KOPT-K1 (cell line): ENCODE measurements at regions not wholly inside any gene's neighbourhood (a gene's known extent, or its start where the extent isn't known, plus 50 kb on each side); places are given as distances from the start of the nearest gene placed in this dataset.
"Not testable (repeated sequence)": the region's sequence is repeated elsewhere in the genome, so short reads cannot be mapped to it uniquely, and the experiment has no call there.

ENCODE experiments used
- H3K27ac ChIP-seq: fragments of 200-600 bp; sonication (generic); 2 replicates; pipeline ENCODE4 v1.5.1; 2016; ENCODE audit warnings: antibody characterized with exemption, mild to moderate bottlenecking, low read depth, low read length; ENCODE audit not compliant: poor library complexity, severe bottlenecking
- H3K36me3 ChIP-seq: fragments of 200-600 bp; sonication (generic); 2 replicates; pipeline ENCODE4 v1.5.1; 2017; ENCODE audit warnings: antibody characterized with exemption, mild to moderate bottlenecking, low read length, moderate library complexity; ENCODE audit not compliant: insufficient read depth
- H3K9me3 ChIP-seq: fragments of 200-600 bp; sonication (generic); 2 replicates; pipeline ENCODE4 v1.5.1; 2017; ENCODE audit warnings: antibody characterized with exemption, low read length, mild to moderate bottlenecking; ENCODE audit not compliant: insufficient read depth, poor library complexity, severe bottlenecking

DNA sequence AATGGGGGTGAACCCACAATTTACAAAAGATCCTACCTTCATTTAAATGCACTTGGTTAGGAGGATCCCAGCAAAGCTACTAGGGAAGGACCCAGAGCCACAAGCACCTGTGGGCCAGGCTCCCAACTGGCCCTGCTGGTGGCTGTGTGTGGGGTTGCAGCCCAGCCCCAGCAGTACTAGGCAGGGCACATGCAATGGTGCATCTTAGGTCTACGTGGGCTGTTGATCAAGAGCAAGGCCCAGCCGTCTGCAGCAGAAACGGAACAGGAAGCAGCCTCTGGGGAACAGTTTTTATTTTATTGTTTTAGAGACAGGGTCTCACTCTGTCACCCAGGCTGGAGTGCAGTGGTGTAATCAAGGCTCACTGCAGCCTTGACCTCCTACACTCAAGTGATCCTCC lies 134.1 kb upstream of the RAB4A start:
- Histone ChIP-seq H3K27ac (peak overlapping the region; percentile 94), H3K9me3 (peaks cover 27% of the 10 kb centered on the region), H3K36me3 (no peaks in the 10 kb centered on the region)

DNA sequence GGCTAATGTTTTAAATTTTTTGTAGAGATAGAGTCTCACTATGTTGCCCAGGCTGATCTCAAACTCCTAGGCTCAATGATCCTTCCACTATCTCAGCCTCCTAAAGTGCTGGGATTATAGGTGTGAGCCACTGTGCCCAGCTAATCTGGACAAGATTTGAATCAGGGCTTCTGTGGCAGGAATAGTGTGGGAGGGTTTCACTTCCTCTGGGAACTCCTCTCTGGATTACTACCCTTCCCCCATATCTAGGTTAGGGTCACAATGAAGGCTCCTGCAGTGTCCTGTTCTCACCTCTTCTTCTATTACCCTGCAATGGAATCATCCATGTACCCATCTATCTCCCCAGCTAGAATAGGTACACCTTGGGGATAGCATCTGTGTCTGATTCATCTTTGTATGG lies 133.6 kb upstream of the RAB4A start:
- Histone ChIP-seq H3K36me3 (no peaks in the 10 kb centered on the region), H3K27ac (peak overlapping the region; percentile 94), H3K9me3 (peaks cover 27% of the 10 kb centered on the region)

DNA sequence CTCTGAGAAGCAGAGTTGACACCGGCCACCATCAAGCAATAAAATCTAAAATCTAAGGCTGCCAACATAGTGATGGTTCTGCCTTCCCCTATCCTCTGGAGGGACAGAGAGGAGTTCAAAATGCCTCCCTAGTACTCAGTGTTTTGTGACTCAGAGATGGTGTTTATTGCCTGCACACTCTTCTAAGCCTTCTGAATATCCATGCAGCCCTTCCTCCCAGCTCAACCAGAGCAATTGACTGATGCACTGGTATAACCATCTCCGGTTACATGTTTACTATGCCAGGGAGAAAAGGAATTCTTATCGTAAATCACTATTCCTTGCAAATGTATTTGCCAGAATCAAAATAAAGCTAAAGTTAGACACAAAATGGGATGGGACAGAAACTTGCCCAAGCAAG lies 132.9 kb upstream of the RAB4A start:
- peak overlapping the region; percentile 94 for H3K27ac ChIP-seq

DNA sequence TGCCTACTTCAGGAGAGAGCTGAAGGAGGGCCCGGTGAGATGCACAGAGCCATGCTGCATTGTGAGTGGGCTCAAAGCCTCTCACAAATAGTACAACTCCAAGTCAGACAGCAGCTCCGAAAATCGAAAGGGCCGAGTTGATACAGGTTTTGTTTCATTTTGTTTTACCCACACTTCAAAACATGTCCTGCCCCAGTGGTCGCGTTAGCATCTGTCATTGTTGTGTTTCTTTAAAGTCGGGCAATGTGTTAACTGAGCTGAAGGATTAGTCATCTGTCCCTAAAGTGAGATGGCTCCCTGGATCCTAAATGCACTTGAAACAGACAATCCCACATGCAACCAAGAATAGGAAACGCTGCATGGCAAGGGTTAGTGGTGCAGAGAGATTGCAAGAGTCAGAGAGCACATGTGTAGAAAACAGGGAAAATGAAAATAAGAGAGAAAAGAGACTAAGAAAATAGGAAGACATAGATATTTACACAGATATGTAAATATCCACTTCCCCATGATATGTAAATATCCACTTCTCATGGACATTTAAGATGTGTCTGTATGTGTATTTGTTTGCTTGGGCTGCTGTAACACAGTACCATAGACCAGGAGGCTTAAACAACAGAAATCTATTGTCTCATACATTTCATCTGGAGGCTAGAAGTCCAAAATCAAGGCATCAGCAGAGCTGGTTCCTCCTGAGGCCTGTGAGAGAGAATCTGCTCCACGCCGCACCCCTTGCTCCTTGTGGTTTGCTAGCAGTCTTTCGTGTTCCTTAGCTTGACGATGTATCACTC lies 131.4 kb upstream of the RAB4A start:
- peak overlapping the region; percentile 94 for H3K27ac ChIP-seq
- no peaks in the 10 kb centered on the region for H3K36me3 ChIP-seq
- peaks cover 15% of the 10 kb centered on the region for H3K9me3 ChIP-seq

More for the DNA sequence above, 132.9 kb upstream of the RAB4A start:
- Histone ChIP-seq H3K9me3 (peaks cover 27% of the 10 kb centered on the region), H3K36me3 (no peaks in the 10 kb centered on the region)

DNA sequence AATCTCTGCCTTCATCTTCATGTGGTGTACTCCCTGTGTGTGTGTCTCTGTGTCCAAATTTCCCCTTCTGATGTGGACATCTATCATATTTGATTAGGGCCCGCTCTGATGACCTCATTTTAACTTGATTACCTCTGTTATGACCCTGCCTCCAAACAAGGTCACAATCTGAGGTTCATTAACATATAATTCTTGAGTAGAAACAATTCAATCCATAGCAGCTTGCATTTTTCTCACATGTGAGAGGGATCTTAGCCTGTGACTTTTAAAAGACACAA lies 130.9 kb upstream of the RAB4A start:
- no peaks in the 10 kb centered on the region for H3K36me3 ChIP-seq
- peak overlapping the region; percentile 94 for H3K27ac ChIP-seq
- H3K9me3 ChIP-seq, result peaks cover 10% of the 10 kb centered on the region

DNA sequence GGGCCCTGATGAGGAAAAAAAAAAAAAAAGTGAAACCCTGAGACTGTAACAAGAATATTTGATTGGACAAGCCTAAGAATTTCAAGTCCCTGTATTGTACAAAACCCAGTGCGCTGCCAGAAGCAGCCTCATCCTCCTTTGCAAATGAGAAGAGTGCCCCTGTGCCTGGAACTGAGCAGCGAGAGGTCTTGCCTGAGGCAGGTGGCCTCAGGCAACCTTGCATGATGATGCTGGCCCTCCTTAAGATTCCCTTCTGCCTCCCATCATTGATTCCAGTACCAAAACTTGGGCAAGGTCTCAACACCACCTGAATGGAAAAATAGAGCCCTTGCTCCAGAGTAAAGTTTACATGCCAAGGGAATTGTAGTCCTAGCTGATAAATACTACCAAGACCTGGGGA lies 129.6 kb upstream of the RAB4A start:
- Histone ChIP-seq H3K36me3 (no peaks in the 10 kb centered on the region), H3K27ac (peak overlapping the region; percentile 94), H3K9me3 (no peaks in the 10 kb centered on the region)

DNA sequence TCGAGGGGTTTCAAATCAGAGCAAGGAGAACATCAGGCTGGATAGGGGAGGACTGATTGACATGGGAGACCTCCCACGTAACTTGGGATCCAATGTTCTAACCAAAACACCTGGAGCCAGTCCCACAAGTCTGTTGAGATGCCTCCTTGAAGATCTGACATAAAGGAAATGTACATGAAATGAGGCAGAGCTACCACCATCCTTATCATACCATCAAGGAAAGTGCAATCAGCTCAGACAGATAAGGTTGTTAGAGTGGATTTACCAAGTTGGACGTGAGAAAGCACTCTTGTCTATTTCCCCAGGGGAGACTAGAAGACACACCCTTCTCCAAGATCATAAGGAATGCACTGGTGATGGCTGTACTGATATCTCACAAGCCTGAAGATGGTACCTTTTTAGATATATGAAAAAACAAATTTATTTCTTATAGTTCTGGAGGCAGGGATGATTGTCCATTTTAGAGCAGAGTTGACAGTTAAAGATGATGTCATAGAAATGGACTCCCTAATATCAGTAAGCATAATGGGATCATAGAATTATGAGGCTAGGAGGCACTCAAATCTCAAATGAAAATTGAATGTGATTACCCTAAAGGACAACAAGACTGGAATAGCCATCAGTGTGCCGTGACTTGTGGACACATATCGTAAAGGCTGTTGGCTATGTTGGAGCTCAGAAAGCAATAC lies 129.1 kb upstream of the RAB4A start:
- H3K36me3 ChIP-seq, result no peaks in the 10 kb centered on the region
- no peaks in the 10 kb centered on the region for H3K9me3 ChIP-seq
- H3K27ac ChIP-seq, result peak overlapping the region; percentile 94

DNA sequence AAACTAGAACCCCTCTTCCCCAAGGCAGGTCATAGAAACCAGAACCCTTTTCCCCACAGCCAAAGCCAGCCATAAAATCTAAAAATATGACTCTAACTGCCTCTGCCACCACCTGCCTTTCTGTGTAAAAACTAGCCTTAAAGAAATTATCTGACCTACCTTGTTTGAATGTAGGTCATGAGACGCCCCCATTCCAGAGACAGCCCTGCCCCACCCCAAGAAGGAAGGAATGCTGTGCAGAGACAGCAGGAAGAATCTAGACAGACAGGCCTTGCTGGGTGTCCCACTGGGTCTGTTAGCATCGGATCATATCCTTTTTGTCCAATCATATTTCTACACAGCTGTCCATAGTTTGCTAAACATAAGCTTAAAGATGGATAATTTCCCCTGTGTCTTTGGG lies 128.4 kb upstream of the RAB4A start:
- Histone ChIP-seq H3K36me3 (no peaks in the 10 kb centered on the region), H3K9me3 (no peaks in the 10 kb centered on the region), H3K27ac (peak overlapping the region; percentile 94)

DNA sequence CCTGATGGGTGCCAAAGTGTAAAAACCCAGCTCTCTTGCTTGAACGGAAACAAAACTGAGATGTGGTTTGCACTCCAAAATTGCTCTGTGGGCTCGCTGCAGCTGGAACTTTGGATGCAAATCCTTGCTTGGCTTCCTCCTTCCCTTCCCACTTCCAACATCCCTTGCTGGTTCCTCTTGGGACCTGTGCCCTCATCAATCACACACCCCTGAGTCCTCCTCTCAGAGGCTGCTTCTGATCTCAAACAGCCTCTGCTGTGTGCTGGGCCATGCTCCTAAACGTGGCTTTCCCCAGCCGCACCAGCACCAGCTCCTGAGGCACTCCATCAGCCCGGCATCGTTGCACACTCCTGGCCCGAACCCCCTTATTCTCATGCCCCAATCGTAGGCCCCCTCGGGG lies 124.3 kb upstream of the RAB4A start:
- peak overlapping the region; percentile 17 for H3K27ac ChIP-seq
- no peaks in the 10 kb centered on the region for H3K9me3 ChIP-seq
- H3K36me3 ChIP-seq, result no peaks in the 10 kb centered on the region

DNA sequence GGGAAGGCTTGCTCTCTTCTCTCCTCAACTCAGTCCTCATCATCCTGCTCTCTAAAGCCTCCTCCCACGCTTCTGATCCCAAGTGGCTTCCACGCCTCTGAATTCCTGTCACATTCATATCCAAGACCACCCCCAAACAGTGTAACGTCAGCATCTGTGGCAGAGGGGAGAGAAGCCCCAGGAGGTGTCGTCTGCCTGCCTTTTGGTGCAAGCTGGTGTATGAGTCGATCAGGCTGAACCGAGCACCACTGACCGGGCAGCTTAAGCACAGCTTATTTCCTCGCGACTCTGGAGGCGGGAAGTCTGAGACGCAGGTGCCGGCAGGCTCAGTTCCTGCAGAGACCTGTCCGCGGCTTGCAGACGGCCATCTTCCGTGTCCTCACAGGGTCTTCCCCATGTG lies 123.8 kb upstream of the RAB4A start:
- H3K27ac ChIP-seq, result peak overlapping the region; percentile 17
- no peaks in the 10 kb centered on the region for H3K9me3 ChIP-seq
- no peaks in the 10 kb centered on the region for H3K36me3 ChIP-seq

DNA sequence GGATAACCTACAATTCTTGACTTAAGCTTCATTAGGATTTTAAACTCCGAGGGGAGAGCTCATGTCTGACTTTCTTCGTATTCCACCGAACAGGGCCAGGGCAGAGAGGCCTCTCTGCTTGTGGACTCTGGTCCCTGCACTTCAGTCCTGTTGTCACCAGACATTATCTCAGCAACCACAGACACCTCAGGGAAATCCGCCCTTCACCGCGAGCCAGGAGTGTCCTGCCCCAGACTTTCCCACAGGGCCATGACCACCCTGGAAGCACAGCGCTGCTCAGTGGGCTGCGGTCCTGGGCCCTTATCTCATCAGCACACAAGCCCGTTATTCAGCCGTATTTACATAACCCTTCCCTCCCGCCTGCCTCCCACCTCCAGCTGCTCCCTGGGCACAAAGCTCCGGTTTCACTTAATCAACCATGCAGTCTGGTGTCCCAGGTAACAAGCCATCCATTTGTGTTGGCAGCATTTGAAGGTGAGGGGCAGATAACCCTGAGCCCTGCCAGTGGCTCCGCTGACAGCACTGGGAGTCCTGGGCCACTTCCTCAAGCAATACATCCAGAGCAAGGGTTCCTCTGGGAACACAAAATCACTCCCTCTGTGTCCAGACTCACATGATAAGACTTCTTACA lies 122.8 kb upstream of the RAB4A start:
- peak overlapping the region; percentile 52 for H3K27ac ChIP-seq
- peaks cover 4% of the 10 kb centered on the region for H3K9me3 ChIP-seq
- no peaks in the 10 kb centered on the region for H3K36me3 ChIP-seq

DNA sequence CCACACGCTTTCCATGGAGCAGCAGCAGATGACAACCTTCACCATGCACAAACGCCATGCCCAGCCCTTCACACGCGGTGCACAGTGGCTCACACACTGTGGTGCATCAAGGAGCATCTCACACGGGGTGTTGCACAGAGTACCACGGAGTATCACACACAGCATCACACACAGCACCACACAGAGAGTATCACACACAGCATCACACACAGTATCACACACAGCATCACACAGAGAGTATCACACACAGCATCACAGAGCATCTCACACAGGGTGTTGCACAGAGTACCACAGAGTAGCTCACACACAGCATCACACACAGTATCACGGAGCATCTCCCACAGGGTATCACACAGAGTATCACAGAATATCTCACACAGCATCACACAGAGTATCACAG lies 122.2 kb upstream of the RAB4A start:
- Histone ChIP-seq H3K9me3 (peaks cover 4% of the 10 kb centered on the region), H3K27ac (peak overlapping the region; percentile 52), H3K36me3 (no peaks in the 10 kb centered on the region)

DNA sequence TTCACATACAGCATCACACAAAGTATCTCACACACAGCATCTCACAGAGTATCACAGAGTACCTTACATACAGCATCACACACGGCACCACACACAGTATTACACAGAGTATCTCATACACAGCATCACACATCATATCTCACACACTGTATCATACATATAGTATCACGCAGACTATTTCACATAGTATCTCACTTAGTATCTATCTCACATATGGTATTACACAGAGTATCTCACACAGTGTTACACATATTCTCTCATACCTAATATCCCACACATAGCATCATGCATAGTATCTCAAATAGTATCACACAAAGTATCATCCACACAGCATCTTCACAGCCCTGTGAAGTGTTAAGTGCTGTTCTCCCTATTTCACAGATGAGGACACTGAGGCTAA lies 121.5 kb upstream of the RAB4A start:
- peak overlapping the region; percentile 52 for H3K27ac ChIP-seq
- no peaks in the 10 kb centered on the region for H3K36me3 ChIP-seq
- peaks cover 4% of the 10 kb centered on the region for H3K9me3 ChIP-seq

DNA sequence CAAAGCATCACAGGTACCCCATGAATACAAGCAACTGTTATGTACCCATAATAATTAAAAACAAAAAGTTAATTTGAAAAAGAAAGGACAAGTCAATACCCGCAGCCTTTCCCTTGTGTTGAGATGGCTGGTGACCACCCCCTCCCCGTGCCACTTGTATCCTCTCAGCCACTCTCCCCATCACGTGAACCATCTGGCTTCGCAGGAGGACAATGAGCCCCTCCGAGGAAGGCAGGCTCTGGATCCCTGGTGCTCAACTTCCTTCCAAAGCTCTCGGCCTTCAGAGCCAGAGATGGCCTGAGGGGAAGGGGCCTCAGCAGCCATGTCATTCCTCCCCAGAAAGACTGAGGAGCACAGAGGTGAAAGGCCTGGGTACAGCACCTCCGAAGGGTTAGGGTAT lies 120.4 kb upstream of the RAB4A start:
- Histone ChIP-seq H3K9me3 (peaks cover 4% of the 10 kb centered on the region), H3K36me3 (no peaks in the 10 kb centered on the region), H3K27ac (peak overlapping the region; percentile 28)

DNA sequence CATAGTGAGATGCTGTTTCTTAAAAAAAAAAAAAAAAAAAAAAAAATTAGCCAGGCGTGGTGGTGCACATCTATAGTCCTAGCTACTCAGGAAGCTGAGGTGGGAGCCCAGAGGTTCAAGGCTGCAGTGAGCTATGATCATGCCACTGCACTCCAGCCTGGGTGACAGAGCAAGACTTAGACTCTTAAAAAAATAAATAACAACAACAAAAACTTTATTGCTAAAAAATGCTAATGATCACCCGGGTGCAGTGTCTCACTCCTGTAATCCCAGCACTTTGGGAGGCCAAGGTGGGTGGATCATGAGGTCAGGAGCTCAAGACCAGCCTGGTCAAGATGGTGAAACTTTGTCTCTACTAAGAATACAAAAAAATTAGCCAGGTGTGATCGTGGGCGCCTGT lies 119.5 kb upstream of the RAB4A start:
- H3K27ac ChIP-seq, result peak overlapping the region; percentile 28
- H3K9me3 ChIP-seq, H3K36me3 ChIP-seq: not testable (repeated sequence)

DNA sequence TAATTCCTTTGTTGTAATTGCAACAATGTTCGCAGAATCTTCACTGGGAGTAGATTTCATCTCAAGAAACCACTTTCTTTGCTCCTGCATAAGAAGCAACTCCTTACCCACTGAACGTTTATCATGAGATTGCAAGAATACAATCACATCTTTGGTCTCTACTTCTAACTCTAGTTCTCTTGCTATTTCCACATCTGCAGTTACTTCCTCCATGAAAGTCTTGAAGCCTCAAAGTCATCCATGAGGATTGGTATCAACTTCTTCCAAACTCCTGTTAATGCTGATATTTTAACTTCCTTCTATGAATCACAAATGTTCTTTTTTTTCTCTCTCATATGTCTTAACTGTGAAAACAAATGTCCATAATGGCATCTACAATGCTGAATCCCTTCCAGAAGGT lies 118.6 kb upstream of the RAB4A start:
- H3K36me3 ChIP-seq, result no peaks in the 10 kb centered on the region
- peak overlapping the region; percentile 84 for H3K27ac ChIP-seq
- H3K9me3 ChIP-seq, result peaks cover 4% of the 10 kb centered on the region
